ENCODE measurements at regions not wholly inside any gene's neighbourhood (a gene's known extent, or its start where the extent isn't known, plus 50 kb on each side); places are given as distances from the start of the nearest gene placed in this dataset.
"Not testable (repeated sequence)": the region's sequence is repeated elsewhere in the genome, so short reads cannot be mapped to it uniquely, and the experiment has no call there.

- DNase-seq, result no peak
These were observed 50.2 kb upstream of the FGF3 start for GRCh38 chr11:69869311-69869939.

GRCh38 chr11:69870766-69871165 is 51.5 kb upstream of the FGF3 start:
- DNase-seq, result no peak

DNA sequence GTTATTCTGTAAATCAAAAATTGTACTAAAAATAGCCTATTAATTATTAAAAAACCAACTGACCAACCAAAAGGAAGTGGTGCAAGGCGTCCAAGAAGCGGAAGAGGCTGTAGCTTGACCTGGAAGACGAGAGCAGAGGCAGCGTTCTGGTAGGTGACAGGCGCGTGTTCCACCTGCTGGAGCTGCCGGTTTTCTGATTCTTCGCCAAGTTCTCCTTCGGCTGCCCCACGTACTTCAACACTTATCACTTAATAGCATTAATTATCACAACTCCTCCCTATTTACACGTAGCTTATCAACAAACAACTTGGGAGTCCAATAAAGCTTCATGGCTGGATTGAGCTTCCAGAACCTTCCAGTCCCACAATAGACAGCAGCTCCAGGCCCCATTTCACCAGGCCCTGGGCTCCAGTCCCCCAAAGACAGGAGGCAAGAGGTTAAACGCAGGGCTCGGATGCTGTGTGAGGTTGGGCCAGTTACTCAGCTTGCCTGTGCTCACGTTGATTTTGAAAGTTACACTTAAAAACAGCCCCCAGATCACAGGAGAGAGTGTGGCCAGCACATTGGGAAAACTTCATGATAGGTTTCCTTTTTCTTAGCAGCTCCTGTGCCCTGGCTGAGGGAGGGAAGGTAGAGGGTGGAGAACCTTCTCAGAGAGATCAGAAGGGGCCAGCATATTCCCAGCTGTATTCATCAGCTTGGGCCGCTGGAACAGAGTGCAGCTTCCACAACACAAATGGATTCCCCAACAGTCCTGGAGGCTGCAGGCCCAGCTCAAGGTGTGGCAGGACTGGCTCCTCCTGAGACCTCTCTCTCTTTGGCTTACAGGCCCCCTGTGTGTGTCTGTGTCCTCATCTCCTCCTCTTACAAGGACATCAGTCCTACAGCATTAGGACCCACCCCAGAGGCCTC is 54.2 kb upstream of the FGF3 start:
- DNase-seq, result no peak

DNA sequence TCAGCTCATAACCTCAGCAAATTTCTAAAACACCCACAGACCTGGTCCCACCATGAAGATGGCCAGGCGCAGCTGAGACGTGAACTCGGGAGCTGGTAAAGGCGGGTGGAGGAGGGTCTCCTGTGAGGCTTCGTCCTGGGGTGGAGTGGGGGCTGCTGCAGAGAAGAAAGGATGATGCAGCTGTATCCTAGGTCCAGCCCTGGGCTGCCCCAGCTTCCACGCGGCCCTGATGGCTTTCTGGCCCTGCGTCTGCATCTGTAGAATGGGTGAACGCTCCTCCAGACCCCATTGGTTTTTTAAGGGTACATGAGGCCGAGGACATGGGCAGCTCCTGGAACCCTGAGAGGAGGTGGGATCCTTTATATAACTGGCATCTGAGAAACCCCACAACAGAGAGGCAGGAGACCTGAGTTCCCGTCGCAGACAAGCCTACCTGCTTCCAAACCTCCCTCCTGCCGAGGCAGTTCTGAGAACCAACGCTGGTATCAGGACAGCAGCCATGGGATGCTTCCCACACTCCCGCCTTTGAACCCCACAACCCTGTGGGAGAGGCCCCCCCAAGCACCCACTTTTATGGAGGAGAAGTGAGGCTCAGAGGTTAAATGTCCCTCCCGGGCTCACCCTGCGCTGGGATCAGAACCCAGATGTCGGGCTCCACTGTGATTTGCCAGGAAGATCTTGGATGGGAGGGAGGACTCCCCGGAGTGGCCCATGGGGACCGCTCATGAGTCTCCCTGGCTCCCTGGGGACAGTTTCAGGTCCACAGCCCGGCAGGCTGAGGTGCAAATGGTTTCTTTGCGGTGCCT is 55.2 kb upstream of the FGF3 start:
- DNase-seq, result no peak

DNA sequence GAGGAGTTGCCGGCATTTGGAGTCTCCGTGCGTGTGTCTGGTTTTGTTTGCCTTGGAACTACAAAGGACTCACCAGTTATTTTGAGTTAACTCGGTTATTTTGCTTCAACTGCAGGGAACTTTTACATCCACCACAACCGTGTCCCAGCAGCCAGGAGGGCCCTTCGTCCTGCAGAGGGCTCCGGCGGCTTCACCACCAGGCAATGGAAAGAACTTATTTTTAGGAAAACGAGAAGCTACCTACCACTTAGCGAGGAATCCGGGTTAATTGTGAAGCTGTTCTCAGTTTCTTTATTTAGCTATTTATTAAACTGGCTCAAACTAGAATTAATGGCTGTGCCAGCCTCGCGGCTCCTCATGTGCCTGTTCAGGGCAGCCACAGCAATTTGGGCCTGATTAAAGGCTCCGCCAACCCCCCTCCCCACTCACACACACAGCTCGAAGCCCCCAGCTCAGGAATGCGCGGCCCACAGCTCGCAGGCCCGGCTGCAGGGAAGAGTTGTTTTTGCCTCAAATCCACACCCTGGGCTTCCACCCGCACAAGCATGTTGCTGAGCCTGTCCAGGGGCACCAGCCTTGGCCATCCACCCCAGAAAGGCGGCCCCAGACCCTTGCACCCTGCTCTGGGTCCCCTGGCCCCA is 55.9 kb upstream of the FGF3 start:
- no peak for DNase-seq

GRCh38 chr11:69876013-69876412 is 56.8 kb upstream of the FGF3 start:
- no peak for DNase-seq

DNA sequence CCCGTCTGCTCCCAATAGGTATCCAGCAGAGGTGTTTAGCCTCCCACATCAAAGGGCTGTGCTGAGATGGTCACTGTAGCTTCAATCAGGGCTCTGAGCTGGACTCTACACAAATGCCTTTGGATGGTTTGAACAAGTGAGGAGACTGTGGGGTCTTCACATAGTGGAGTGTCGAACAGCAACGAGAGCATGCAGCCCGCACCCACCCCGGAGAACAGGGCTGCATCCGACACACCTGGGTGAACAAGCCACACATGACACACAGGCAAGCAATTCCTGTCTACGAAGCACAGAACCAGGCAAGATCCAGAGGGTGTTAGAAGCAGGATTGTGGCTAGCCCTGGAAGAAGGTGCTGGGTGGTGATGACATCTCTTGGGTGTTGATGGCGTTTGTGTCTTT is 58.0 kb upstream of the FGF3 start:
- no peak for DNase-seq

GRCh38 chr11:69877704-69878103 is 58.5 kb upstream of the FGF3 start:
- not testable (repeated sequence) for DNase-seq

DNA sequence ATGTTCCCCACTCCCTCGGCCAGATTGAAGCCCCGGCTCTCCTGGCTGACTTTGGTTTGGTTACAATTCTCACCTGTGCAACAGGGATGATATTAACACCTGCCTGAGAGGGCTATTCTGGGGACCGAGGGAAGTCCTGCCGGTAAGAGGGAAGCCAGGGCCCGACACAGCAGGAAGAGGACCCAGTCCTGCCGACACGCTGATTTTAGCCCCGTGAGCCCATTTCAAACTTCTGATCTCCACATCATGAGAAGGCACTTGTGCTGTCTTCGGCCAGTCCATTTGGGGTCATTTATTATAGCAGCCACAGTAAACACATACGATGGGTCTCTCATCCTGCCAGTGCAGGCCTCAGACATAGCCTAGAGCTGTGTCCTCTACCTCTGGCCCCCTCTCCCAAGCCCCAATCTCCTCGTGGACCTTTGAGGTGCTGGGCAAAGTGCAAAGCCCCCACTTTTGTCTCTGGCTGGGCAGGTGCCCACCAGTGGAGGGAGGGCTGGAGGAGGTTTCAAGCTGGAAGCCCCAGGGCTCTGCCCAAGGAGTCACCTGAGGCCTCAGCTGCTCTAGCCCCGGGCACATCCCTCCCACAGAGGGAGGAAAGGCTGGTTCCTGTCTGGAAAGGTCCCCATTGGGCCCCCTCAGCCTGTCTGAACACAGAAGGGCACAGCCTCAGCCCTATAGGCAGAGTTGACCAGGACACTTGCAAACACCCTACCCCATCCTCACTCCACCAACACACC is 59.1 kb upstream of the FGF3 start:
- DNase-seq, result no peak

- DNase-seq, result no peak
These were observed 59.9 kb upstream of the FGF3 start for GRCh38 chr11:69878927-69879728.

GRCh38 chr11:69879729-69880005 is 60.5 kb upstream of the FGF3 start:
- DNase-seq, result no peak

- DNase-seq, result no peak
These were observed 61.0 kb upstream of the FGF3 start for GRCh38 chr11:69880041-69880825.

DNA sequence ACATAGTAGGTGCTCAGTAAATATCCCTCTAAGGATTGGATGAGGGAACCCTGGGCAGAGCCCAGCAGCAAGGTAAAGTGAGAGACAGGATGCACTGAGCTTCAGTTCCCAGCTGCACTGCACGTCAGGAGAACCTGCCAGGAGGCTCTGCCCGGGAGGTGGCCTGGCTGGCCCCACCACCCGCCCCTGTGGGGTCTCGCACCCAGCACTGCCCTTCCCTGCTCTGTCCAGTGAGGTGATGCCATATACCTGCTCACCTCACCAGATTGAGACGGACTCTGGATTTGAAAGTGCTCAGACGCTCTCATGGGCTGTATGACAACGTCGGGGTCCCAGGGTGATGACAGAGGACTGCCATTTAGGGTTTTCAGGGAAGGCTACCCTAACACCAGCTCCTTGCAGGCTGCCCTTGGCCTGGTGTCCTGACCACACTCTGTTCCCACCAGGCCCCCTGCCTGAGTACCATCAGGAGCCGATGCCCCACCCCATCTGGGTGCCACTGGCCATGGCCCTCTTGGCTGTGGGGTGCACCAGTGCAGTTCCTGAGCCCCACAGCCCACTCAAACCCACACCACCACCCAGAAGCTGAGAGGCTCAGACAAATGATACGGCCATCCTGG is 61.7 kb upstream of the FGF3 start:
- no peak for DNase-seq

GRCh38 chr11:69881467-69882269 is 62.5 kb upstream of the FGF3 start:
- DNase-seq, result no peak

DNA sequence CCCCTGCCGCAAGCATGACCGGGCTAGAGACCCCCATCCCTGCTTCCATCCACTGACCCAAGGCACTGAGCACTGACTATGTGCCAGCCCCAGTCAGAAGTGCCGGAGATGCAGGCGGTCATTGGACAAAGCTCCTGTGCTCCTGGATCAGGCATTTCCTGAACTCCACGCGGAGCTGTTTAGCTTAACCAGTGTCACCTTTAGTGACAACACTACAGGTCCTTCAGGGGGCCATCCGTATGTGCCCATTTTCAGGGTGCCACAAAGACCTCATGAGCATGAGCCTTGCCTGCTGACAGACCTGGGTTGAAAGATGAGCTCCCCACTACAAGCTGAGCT is 63.0 kb upstream of the FGF3 start:
- no peak for DNase-seq

DNA sequence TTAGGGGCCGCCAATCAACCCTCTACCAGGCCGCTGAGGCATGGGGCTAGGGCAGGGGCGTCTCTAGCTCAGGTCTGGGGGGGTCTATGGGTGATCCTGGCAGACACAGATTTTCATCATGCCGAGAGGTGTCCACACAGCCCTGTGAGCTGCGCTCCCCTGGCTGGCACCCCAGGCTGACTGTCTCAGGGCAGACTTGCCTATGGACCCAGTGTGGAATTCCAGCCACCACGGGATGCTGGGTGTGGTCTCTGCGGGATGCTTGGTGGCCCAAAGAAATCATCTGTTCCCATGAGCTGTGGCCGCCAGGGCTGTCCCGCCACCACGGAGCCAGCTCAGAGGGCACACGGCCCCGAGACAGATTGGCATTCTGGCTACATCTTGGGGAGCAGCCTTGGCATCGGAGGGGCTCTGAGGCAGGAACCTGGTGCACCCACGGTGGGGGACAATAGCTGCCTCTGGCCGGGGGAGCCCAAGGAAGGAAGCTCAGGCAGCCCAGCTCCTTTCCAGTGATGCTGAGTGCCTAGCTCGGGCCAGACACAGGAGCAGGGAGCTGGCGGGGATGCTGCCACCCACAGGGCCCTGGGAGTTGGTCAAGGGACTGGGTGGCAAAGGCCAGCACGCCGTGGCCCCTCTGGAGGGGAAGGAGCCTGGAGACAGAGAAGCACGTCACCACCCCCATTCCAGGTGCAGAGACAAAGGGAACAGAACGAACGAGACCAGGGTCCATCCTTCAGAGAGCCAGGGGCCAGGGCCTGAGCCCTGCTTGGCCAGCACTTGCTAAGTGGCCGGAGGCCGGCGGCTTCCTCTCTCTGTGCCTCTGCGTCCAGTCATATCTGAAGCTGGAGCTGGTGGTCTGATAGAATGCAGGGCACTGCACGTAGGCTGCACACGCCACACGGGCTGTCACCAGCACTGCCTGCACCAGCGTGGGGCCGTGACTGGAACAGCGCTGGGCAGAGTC is 64.4 kb upstream of the FGF3 start:
- no peak for DNase-seq

DNA sequence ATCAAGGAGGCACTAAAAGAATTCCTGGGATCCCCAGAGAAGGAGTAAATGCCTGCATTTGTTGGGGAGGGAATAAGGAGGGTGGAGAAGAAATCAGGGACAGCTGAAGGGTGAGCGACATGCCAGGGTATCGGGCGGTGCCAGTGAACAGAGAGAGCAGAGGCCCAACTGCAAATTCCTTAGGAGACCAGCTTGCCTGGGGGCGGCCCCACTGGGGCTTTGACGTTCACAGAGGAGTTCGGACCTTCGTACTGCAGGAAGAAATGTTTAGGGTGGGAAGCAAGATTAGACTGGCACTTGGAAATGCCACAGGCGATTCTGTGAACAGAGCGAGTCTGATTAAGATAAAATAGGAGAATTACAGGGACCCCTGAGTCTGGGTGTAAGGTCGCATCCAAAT is 65.1 kb upstream of the FGF3 start:
- no peak for DNase-seq

GRCh38 chr11:69884751-69885150 is 65.5 kb upstream of the FGF3 start:
- DNase-seq, result no peak

Measured in cerebellar nuclear complex (tissue), 1 donor.